Activated CD4-positive, alpha-beta T cell treated with anti-CD3 and anti-CD28 coated beads for 36 hours (primary cell): ENCODE measurements at regions not wholly inside any gene's neighbourhood (a gene's known extent, or its start where the extent isn't known, plus 50 kb on each side); places are given as distances from the start of the nearest gene placed in this dataset.

ENCODE experiments used
- ATAC-seq: fragments of 200-7000 bp; cut with Tn5 transposase; one replicate; pipeline ENCODE4 v1.10.0; 2021; ENCODE audit warnings: mild to moderate bottlenecking, moderate library complexity
- CTCF ChIA-PET: fragments of 350-600 bp; sonication (Branson Sonifier 250); formaldehyde crosslinking; loops from one replicate; lab custom pipeline; 2021; ENCODE audit warnings: antibody characterized with exemption; lab: Charles Lee
- POLR2A ChIA-PET: fragments of 350-600 bp; sonication (Branson Sonifier 250); formaldehyde crosslinking; loops from one replicate; lab custom pipeline; 2021; ENCODE audit warnings: antibody characterized with exemption, inconsistent platforms; lab: Charles Lee
- DNase-seq: peaks from one replicate; pipeline ENCODE4 v3.0.0-alpha.2; 2020
- H3K27ac Mint-ChIP-seq: one replicate; pipeline ENCODE4 v1.8.0; 2021; ENCODE audit warnings: mixed read lengths
- H3K27me3 Mint-ChIP-seq: one replicate; pipeline ENCODE4 v1.8.0; 2021; ENCODE audit warnings: mixed read lengths
- H3K36me3 Mint-ChIP-seq: one replicate; pipeline ENCODE4 v1.8.0; 2021; ENCODE audit warnings: low read depth, mixed read lengths
- H3K4me1 Mint-ChIP-seq: one replicate; pipeline ENCODE4 v1.8.0; 2021; ENCODE audit warnings: mixed read lengths
- H3K4me3 Mint-ChIP-seq: one replicate; pipeline ENCODE4 v1.8.0; 2021; ENCODE audit warnings: mild to moderate bottlenecking, moderate library complexity, mixed read lengths
- H3K9me3 Mint-ChIP-seq: one replicate; pipeline ENCODE4 v1.8.0; 2021; ENCODE audit warnings: low read depth, mixed read lengths
- intact Hi-C, 2 experiments: fragments of 100-400 bp; cut with DNase I in 1 of 2; cut with micrococcal nuclease in 1 of 2; formaldehyde crosslinking; loops; one replicate each; pipeline versions ENCODE4 v1.14.2 to v1.15.1; 2022 to 2024; cut with DNase I, micrococcal nuclease

DNA sequence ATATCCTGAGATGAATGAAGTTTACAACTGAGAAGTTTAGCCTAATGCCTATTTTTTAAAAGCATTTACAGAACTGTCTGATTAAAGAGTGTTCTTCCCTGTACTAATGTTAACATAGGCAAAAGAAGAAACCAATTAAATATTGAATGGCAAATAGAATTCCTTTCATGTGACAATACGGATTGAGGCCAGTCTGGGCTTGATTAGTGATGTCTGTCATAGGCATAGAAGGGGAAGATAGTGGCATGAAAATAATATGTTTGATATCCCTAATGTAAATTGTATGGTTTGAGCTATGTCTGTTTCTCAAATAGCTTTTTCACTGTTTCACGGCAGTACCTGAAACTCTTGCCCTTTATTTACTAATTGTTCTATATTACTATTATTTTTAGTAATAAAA, 443.1 kb upstream of the CLINT1 start:
- POLR2A ChIA-PET: no interaction called here
- no peaks in the 10 kb centered on the region for H3K4me1 Mint-ChIP-seq
- no peak overlapping the region for H3K27ac Mint-ChIP-seq
- no peaks in the 10 kb centered on the region for H3K27me3 Mint-ChIP-seq
- CTCF ChIA-PET: interaction anchor here (0.6 kb wide), 1 partner anchor 803 kb away, joined by 3 read pairs; no protein-coding TSS in a partner anchor
- H3K36me3 Mint-ChIP-seq: no peaks in the 10 kb centered on the region
- ATAC-seq (no peak), DNase-seq (no peak)
- intact Hi-C loops: no loop called here
- H3K4me3 Mint-ChIP-seq: no peak overlapping the region
- H3K9me3 Mint-ChIP-seq: peaks cover 3% of the 10 kb centered on the region

DNA sequence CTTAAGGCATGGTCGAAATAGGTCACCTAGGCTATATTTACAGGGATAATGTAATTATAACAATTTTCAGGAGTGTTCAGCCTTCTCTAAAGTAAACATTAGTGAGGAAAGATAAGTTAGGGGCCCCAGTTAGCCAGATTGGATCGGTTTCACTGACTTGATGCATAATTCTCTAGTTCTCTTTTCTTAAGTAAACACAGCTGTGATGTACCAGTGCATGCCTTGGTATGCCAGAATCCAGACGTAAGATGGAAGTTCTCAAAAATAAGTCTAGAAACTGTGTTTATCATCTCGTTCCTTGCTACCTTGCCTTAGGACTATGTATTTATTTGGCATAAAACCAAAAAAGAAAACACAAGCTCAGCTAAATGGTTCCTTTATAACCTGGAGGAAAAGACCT, 442.2 kb upstream of the CLINT1 start:
- no peak for DNase-seq
- Mint-ChIP-seq H3K4me1 (no peaks in the 10 kb centered on the region), H3K36me3 (no peaks in the 10 kb centered on the region), H3K9me3 (peaks cover 8% of the 10 kb centered on the region), H3K4me3 (no peak overlapping the region), H3K27ac (no peak overlapping the region), H3K27me3 (no peaks in the 10 kb centered on the region)
- CTCF ChIA-PET: no interaction called here
- intact Hi-C loops: no loop called here
- POLR2A ChIA-PET: no interaction called here
- ATAC-seq: no peak

DNA sequence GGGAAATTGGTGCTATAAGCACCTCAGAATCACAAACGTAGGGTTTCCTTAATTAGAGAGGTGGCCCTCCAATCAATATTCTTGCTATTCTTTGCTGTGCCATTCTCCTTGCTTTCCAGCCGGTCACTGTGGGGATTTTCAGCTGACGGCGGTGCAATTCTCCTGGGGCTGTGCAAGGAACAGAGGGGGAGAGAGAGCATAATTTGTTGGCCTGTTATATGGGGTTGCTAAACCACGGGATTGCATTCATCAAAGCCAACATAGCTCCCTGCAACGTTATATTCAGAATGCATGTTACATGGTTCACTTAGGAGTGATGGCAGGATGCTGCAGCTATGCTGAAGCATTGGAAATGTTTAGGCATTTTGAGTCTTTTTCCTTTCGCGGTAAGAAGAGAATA, 441.3 kb upstream of the CLINT1 start:
- ATAC-seq (no peak), DNase-seq (no peak)
- intact Hi-C loops: no loop called here
- no peak overlapping the region for H3K27ac Mint-ChIP-seq
- no peaks in the 10 kb centered on the region for H3K36me3 Mint-ChIP-seq
- H3K4me3 Mint-ChIP-seq: no peak overlapping the region
- peaks cover 8% of the 10 kb centered on the region for H3K9me3 Mint-ChIP-seq
- H3K4me1 Mint-ChIP-seq: no peaks in the 10 kb centered on the region
- POLR2A ChIA-PET: interaction anchor here (0.6 kb wide), 1 partner anchor 109 kb away, joined by 6 read pairs; no protein-coding TSS in a partner anchor
- CTCF ChIA-PET: no interaction called here
- no peaks in the 10 kb centered on the region for H3K27me3 Mint-ChIP-seq

DNA sequence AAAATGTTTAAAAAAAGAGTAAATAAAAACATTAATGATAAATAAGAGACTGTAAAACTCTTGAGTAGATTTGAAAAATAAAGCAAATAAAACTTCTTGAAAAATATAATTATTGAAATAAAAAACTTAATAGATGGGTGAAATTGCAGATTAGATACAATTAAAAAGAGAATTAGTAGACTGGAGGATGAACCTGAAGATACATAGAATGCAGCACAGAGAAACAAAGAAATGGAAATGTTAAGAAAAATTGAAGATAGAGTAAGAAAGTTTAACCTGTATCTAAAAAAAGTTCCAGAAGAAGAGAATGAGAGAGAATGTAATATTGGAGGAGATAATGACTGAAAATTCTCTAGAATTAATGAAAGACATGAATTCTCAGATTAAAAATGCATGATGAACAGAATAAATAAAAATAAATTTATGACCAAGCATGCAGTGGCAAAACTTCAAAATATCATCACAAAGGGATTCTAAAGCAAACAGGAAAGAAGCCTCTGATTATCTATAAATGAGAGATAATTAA, 438.1 kb upstream of the CLINT1 start:
- intact Hi-C loops: no loop called here
- no peak overlapping the region for H3K4me3 Mint-ChIP-seq
- H3K4me1 Mint-ChIP-seq: no peaks in the 10 kb centered on the region
- no peak for DNase-seq
- no peaks in the 10 kb centered on the region for H3K27me3 Mint-ChIP-seq
- ChIA-PET POLR2A (no interaction called here), CTCF (no interaction called here)
- no peak overlapping the region for H3K27ac Mint-ChIP-seq
- peaks cover 8% of the 10 kb centered on the region for H3K9me3 Mint-ChIP-seq
- H3K36me3 Mint-ChIP-seq: no peaks in the 10 kb centered on the region
- no peak for ATAC-seq

DNA sequence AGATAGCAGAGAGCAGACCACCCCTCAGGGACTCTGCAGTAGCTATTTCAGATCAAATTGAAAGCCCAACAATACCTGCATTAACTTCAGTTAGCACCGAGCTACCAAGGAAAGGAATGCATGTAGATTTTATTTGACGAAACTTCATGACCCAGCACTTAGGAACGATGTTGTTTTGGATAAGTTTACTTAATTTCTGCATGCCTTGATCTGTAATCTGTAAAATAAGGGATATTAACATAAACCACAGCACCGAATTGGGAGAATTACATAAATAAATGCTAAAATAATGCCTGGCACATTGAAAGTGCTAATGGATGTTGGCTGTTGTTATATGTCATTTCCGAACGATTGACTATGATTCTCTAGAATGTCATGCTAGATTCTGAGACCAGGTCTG, 435.8 kb upstream of the CLINT1 start:
- H3K4me3 Mint-ChIP-seq: no peak overlapping the region
- POLR2A ChIA-PET: no interaction called here

DNA sequence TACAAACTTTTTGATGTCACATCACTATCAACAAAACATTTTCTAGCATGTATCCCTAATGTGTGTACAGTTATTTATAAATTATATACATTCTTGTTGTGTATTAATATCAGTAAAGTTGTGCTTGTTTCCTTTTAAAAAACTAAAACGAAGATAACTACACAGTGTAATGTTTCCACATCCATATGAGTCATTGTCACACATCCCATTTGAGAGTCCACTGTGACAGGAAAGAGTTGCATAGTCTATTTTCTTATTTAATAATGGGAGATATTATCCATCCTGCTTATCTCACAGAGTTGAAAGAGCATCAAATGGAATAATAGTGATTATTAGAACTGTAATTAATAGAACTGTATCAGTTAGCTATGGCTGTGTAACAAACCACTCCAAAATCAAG, 434.0 kb upstream of the CLINT1 start:
- H3K4me3 Mint-ChIP-seq: no peak overlapping the region
- H3K27me3 Mint-ChIP-seq: no peaks in the 10 kb centered on the region
- no peaks in the 10 kb centered on the region for H3K36me3 Mint-ChIP-seq

More for the DNA sequence above, 435.8 kb upstream of the CLINT1 start:
- no peaks in the 10 kb centered on the region for H3K27me3 Mint-ChIP-seq
- ATAC-seq: no peak
- CTCF ChIA-PET: no interaction called here
- peaks cover 8% of the 10 kb centered on the region for H3K9me3 Mint-ChIP-seq
- DNase-seq: no peak
- no peaks in the 10 kb centered on the region for H3K36me3 Mint-ChIP-seq
- no peak overlapping the region for H3K27ac Mint-ChIP-seq
- intact Hi-C loops: no loop called here
- no peaks in the 10 kb centered on the region for H3K4me1 Mint-ChIP-seq

DNA sequence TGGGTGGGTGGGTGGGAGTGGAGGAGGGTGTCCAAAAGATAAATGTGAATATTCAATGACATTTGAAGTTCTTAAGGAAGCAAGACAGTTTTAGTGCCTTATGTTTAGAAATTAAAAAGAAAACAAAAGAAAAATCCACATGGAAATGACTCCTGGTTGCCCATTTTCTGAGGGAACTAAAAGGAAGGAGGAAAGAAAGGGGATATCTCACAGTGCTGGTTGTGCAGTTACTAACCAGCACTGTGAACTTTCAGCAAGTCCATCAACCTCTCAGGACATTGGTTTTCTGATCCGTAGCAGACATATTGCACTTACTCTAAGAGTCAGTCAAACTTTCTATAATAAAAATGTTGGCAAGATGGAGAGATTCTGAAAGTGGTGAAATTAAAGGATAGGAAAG, 431.0 kb upstream of the CLINT1 start:
- H3K9me3 Mint-ChIP-seq: no peaks in the 10 kb centered on the region
- DNase-seq: no peak

More for the DNA sequence above, 434.0 kb upstream of the CLINT1 start:
- Mint-ChIP-seq H3K9me3 (peaks cover 8% of the 10 kb centered on the region), H3K4me1 (no peaks in the 10 kb centered on the region), H3K27ac (no peak overlapping the region)
- ChIA-PET CTCF (interaction anchor here (1.6 kb wide), 1 partner anchor 118 kb away, joined by 5 read pairs; no protein-coding TSS in a partner anchor), POLR2A (no interaction called here)
- no peak for ATAC-seq
- DNase-seq: no peak
- intact Hi-C loops: no loop called here

DNA sequence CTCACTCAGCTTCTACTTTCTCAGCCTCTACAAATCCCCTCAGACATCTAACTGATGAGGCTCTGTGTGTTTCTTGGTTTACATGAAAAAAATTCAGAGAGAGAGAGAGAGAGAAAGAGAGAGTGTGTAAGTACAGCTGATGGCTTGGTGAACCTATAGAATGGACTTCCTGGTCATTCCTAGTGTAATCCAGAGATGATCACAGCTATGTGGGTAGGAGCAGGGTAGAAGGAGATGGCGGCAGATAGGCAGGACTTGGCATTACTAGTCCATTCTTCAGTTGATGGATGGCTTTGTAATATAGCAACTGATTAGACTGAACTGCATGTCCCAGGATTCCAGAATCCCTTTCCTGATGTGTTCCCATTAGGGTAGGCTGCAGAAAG, 429.3 kb upstream of the CLINT1 start:
- DNase-seq: no peak
- no peaks in the 10 kb centered on the region for H3K27me3 Mint-ChIP-seq
- no peak overlapping the region for H3K4me3 Mint-ChIP-seq
- H3K27ac Mint-ChIP-seq: no peak overlapping the region
- ATAC-seq: no peak
- ChIA-PET CTCF (no interaction called here), POLR2A (no interaction called here)
- intact Hi-C loops: no loop called here
- no peaks in the 10 kb centered on the region for H3K4me1 Mint-ChIP-seq
- no peaks in the 10 kb centered on the region for H3K9me3 Mint-ChIP-seq
- H3K36me3 Mint-ChIP-seq: no peaks in the 10 kb centered on the region

More for the DNA sequence above, 431.0 kb upstream of the CLINT1 start:
- intact Hi-C loops: no loop called here
- Mint-ChIP-seq H3K27me3 (no peaks in the 10 kb centered on the region), H3K4me1 (no peaks in the 10 kb centered on the region), H3K4me3 (no peak overlapping the region), H3K27ac (no peak overlapping the region), H3K36me3 (no peaks in the 10 kb centered on the region)
- no peak for ATAC-seq
- CTCF ChIA-PET: no interaction called here
- POLR2A ChIA-PET: interaction anchor here (0.7 kb wide), 1 partner anchor 201 kb away, joined by 4 read pairs; no protein-coding TSS in a partner anchor

DNA sequence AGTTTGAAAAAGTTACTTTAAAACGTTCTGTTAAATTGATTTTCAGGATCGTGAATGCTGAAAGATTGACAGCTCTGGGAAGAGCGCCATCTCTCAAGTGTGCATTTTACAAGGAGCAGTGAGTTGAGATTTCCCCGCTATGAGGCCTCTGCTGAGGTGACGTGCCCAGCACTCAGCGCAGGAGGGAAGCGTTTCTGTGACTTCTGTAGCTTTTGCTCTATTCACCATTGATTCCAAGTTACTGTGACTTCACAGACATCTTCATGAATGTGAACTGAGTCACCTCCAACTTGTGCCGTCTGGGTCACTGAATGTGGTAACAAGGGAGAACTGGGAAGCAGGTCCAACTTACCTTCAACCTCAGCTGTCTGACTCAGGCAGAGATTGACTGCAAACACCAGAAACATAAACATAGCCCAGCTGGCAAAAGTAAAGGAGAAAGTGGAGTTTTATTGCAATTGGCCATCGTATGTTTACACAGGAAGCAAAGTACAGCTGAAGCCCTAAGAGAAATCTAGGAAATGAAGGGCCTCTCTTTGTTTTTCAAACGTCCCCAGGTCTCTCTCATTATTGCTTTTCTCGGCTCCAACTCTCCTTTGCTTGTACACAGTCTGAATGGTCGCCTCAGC, 428.8 kb upstream of the CLINT1 start:
- Mint-ChIP-seq H3K36me3 (no peaks in the 10 kb centered on the region), H3K27ac (no peak overlapping the region), H3K4me1 (no peaks in the 10 kb centered on the region), H3K9me3 (no peaks in the 10 kb centered on the region), H3K27me3 (no peaks in the 10 kb centered on the region), H3K4me3 (no peak overlapping the region)
- POLR2A ChIA-PET: no interaction called here
- ATAC-seq (no peak), DNase-seq (no peak)
- intact Hi-C loops: no loop called here
- CTCF ChIA-PET: interaction anchor here (1.0 kb wide), 1 partner anchor 212 kb away, joined by 3 read pairs; no protein-coding TSS in a partner anchor

DNA sequence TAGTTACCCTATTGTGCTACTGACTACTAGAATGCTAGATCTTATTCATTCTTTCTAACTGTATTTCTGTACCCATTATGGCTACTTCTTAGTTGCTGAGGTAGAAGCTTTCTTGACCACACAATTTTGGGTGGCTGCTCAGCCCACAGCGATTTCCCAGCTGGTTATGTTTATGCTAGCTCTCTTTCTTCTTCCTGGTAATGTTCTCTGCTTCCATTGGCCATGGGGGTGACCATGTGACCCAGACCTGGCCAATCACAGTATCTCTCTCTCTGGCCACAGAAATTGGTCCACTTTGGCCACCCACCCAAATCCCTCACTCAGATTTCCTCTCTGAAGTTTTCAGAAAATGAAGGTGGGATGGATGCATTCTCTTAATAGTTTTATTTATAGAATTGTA, 427.9 kb upstream of the CLINT1 start:
- intact Hi-C loops: no loop called here
- ATAC-seq (no peak), DNase-seq (no peak)
- Mint-ChIP-seq H3K27me3 (no peaks in the 10 kb centered on the region), H3K4me3 (no peak overlapping the region), H3K4me1 (no peaks in the 10 kb centered on the region), H3K27ac (no peak overlapping the region), H3K36me3 (no peaks in the 10 kb centered on the region), H3K9me3 (no peaks in the 10 kb centered on the region)
- ChIA-PET POLR2A (no interaction called here), CTCF (interaction anchor here (1.0 kb wide), 1 partner anchor 211 kb away, joined by 3 read pairs; no protein-coding TSS in a partner anchor)

DNA sequence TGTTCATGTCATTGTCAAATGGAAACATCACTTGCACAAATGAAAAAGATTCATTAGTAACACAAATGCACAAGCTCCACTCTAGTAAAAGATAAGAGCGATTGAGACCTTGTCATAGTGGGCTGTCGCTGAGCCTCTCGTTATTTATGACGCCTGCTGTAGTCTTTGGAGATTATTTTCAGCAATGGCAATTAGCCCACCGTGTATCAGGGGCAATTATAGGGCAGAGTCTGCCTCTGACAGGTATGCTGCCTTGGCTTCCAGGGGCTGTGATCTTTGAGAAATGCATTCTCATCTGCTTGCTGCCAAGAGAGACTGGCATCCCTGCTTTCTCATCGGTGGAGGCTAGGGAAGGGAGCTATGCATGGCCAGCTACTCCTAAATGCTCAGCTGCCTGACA, 426.8 kb upstream of the CLINT1 start:
- POLR2A ChIA-PET: no interaction called here
- intact Hi-C loops: no loop called here
- H3K4me1 Mint-ChIP-seq: no peaks in the 10 kb centered on the region

DNA sequence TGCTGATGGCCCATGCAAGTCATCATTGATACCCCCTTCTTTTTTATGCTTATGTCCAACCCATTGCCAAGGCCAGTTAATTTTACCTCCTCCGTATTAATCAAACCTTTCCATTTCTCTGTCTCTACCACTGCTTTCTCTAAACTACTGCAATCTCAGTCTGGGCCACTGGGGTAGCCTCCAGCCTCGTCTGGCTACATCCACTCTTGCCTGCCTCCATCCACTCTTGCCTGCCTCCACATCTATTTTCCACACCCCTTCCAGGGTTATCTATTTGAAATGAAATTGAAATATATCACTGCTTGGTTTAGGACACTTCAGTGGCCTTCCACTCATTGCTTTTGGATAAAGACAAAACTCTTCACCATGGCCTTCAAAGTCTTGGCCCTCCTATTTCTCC, 425.3 kb upstream of the CLINT1 start:
- no peak for DNase-seq
- Mint-ChIP-seq H3K27ac (no peak overlapping the region), H3K36me3 (no peaks in the 10 kb centered on the region), H3K4me3 (no peak overlapping the region), H3K4me1 (no peaks in the 10 kb centered on the region), H3K27me3 (no peaks in the 10 kb centered on the region), H3K9me3 (no peaks in the 10 kb centered on the region)
- intact Hi-C loops: no loop called here
- ChIA-PET CTCF (no interaction called here), POLR2A (no interaction called here)
- ATAC-seq: no peak

More for the DNA sequence above, 426.8 kb upstream of the CLINT1 start:
- no peak overlapping the region for H3K27ac Mint-ChIP-seq
- DNase-seq (no peak), ATAC-seq (no peak)
- no peaks in the 10 kb centered on the region for H3K27me3 Mint-ChIP-seq
- no peaks in the 10 kb centered on the region for H3K36me3 Mint-ChIP-seq
- H3K9me3 Mint-ChIP-seq: no peaks in the 10 kb centered on the region
- CTCF ChIA-PET: interaction anchor here (0.8 to 1.1 kb wide), 2 partner anchors 8 to 111 kb away, joined by 3 read pairs; no protein-coding TSS in a partner anchor
- H3K4me3 Mint-ChIP-seq: no peak overlapping the region
